Stomach (tissue), 8 donors: ENCODE measurements at regions not wholly inside any gene's neighbourhood (a gene's known extent, or its start where the extent isn't known, plus 50 kb on each side); places are given as distances from the start of the nearest gene placed in this dataset.
"Not testable (repeated sequence)": the region's sequence is repeated elsewhere in the genome, so short reads cannot be mapped to it uniquely, and the experiment has no call there.

Source experiments
- DNase-seq, 2 donors: peaks; one replicate each; pipeline versions ENCODE4 v3.0.0 to v3.0.0-alpha.2; 2013 to 2019
- H3K27ac ChIP-seq, 5 donors: fragments of 200-600 bp in 4 of 5; sonication (generic) in 4 of 5; one replicate each; pipeline ENCODE4 v1.5.1; 2013 to 2019; ENCODE audit warnings: mild to moderate bottlenecking in 1 of 5, moderate library complexity in 1 of 5
- H3K27me3 ChIP-seq, 3 donors: fragments of 200-600 bp; sonication (generic); one replicate each; pipeline ENCODE4 v1.5.1; 2017 to 2019; ENCODE audit warnings: mixed run types in 1 of 3
- H3K36me3 ChIP-seq, 4 donors: fragments of 200-600 bp; sonication (generic); 1 replicate in 3 of 4; 2 replicates in 1 of 4; pipeline ENCODE4 v1.5.1; 2016 to 2019
- H3K4me1 ChIP-seq, 4 donors: fragments of 200-600 bp; sonication (generic); one replicate each; pipeline ENCODE4 v1.5.1; 2016 to 2019
- H3K4me3 ChIP-seq, 4 donors: fragments of 200-600 bp; sonication (generic) in 3 of 4; one replicate each; pipeline ENCODE4 v1.5.1; 2016 to 2019; ENCODE audit warnings: mild to moderate bottlenecking in 1 of 4
- H3K9me3 ChIP-seq, 4 donors: fragments of 200-600 bp; sonication (generic); one replicate each; pipeline ENCODE4 v1.5.1; 2016 to 2019
- EP300 ChIP-seq: sonication (generic); formaldehyde crosslinking; IDR thresholded peaks from one replicate; pipeline ENCODE4 v1.6.1; 2017; ENCODE audit warnings: antibody characterized with exemption
- POLR2A ChIP-seq, 4 donors: fragments of 450-650 bp; IDR thresholded peaks; one replicate each; pipeline ENCODE4 v1.6.1; 2016; ENCODE audit warnings: antibody characterized with exemption in 4 of 4, control low read depth in 2 of 4, mild to moderate bottlenecking in 1 of 4, moderate library complexity in 1 of 4
- POLR2AphosphoS5 ChIP-seq, 3 donors: sonication (generic); formaldehyde crosslinking; IDR thresholded peaks; one replicate each; pipeline ENCODE4 v1.6.1; 2016; ENCODE audit warnings: antibody characterized with exemption in 3 of 3
- WGBS, 5 donors: extraction: QIAGEN DNeasy Blood & Tissue Kit in 3 of 5; methylation state at CpG; one replicate each; pipeline versions ENCODE4 v1.1.5 to v1.1.7; 2013 to 2018; 5-methylcytosine and 5-hydroxymethylcytosine counted together
- intact Hi-C: fragments of 100-400 bp; cut with DNase I; formaldehyde crosslinking; loops from one replicate; pipeline ENCODE4 v1.15.1; 2023; ENCODE audit warnings: low total_unique reads
- TF ChIP-seq, protein P1 (sequence below), 7 experiments: fragments of 450-650 bp in 4 of 7; fragments of 200-600 bp in 3 of 7; sonication (generic) in 3 of 7; IDR thresholded peaks; one replicate each; pipeline ENCODE4 v1.5.1; 2016 to 2019; ENCODE audit warnings: antibody characterized with exemption in 7 of 7, control low read depth in 2 of 7, mild to moderate bottlenecking in 1 of 7
- donor health status: healthy with polysubstance abuse.
- donor health status: Bipolar disorder and iron deficiency.
- donor health status: healthy.

DNA sequence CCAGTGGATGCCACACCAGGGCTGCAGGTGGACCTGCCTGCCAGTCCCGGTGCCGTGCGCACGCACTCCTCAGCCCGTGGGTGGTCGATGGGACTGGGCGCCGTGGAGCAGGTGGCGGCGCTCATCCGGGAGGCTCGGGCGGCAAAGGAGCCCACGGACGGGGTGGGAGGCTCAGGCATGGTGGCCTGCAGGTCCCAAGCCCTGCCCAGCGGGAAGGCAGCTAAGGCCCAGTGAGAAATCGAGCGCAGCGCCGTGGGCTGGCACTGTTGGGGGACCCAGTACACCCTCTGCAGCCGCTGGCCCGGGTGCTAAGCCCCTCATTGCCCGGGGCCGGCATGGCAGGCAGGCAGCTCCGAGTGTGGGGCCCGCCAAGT is 1171.8 kb upstream of the B3GALT2 start:
- H3K27ac ChIP-seq = no peak overlapping the region
- H3K36me3 ChIP-seq = no peaks in the 10 kb centered on the region
- H3K9me3 ChIP-seq = peaks cover 0 to 4% (median 0%) of the 10 kb centered on the region in 4 donors
- TF ChIP-seq, protein P1, sequence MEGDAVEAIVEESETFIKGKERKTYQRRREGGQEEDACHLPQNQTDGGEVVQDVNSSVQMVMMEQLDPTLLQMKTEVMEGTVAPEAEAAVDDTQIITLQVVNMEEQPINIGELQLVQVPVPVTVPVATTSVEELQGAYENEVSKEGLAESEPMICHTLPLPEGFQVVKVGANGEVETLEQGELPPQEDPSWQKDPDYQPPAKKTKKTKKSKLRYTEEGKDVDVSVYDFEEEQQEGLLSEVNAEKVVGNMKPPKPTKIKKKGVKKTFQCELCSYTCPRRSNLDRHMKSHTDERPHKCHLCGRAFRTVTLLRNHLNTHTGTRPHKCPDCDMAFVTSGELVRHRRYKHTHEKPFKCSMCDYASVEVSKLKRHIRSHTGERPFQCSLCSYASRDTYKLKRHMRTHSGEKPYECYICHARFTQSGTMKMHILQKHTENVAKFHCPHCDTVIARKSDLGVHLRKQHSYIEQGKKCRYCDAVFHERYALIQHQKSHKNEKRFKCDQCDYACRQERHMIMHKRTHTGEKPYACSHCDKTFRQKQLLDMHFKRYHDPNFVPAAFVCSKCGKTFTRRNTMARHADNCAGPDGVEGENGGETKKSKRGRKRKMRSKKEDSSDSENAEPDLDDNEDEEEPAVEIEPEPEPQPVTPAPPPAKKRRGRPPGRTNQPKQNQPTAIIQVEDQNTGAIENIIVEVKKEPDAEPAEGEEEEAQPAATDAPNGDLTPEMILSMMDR (IDR thresholded peaks at IDR 0.05) = no peak
- TF ChIP-seq EP300 = no peak
- TF ChIP-seq POLR2A (IDR thresholded peaks at IDR 0.05) = no peak
- no peak for TF ChIP-seq POLR2AphosphoS5 (IDR thresholded peaks at IDR 0.05)
- DNase-seq = no peak
- H3K4me3 ChIP-seq = no peak overlapping the region
- no peaks in the 10 kb centered on the region for H3K4me1 ChIP-seq
- no peaks in the 10 kb centered on the region for H3K27me3 ChIP-seq
- 93 to 98% (median 96%) methylated on average over 13 to 26 of the region's 26 CpGs; no CpG with 5 or more reads in 1 of the 5 donors for WGBS, 5 donors
- intact Hi-C loops = no loop called here

DNA sequence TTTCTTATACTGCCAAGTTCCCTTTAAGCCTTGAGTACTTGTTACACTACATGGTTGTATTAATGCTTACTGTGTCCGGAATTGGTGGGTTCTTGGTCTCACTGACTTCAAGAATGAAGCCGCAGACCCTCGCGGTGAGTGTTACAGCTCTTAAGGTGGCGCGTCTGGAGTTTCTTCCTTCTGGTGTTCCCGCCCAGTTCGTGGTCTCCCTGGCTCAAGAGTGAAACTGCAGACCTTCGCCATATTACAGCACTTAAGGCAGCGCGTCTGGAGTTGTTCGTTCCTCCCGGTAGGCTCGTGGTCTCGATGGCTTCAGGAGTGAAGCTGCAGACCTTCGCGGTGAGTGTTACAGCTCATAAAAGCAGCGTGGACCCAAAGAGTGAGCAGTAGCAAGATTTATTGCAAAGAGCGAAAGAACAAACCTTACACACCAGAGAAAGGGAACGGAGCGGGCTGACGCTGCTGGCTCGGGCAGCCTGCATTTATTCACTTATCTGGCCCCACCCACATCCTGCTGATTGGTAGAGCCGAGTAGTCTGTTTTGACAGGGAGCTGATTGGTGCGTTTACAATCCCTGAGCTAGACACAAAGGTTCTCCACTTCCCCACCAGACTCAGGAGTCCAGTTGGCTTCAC is 1171.3 kb upstream of the B3GALT2 start:
- DNase-seq, H3K36me3 ChIP-seq, H3K9me3 ChIP-seq, intact Hi-C loops, H3K27me3 ChIP-seq, H3K27ac ChIP-seq, H3K4me3 ChIP-seq, H3K4me1 ChIP-seq: not testable (repeated sequence)
- 89 to 95% (median 94%) methylated on average over 25 of the region's 25 CpGs for WGBS, 5 donors

DNA sequence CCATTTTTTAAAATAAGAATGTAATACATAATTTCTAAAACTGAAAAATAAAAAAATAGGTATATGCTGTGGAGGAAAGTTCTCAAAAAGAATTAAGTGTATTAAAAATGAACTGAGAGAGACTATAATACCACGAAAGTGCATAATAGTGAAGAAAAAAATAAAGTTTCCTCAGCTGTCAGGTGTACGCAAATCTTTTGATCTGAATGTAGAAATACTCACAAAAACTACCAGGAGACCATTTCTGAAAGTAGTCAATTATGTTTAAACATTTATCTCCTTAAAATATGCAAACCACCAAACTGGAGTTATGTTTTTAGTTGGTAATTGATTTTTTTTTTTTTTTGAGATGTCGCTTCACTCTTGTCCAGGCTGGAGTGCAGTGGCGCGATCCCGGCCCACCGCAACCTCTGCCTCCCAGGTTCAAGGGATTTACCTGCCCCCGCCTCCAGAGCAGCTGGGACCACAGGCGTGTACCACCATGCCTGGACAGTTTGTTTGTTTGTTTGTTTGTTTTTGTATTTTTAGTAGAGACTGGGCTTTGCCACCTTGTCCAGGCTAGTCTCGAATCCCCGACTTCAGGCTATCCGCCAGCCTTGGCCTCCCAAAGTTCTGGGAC is 1169.2 kb upstream of the B3GALT2 start:
- intact Hi-C loops = no loop called here
- no peaks in the 10 kb centered on the region for H3K27me3 ChIP-seq

DNA sequence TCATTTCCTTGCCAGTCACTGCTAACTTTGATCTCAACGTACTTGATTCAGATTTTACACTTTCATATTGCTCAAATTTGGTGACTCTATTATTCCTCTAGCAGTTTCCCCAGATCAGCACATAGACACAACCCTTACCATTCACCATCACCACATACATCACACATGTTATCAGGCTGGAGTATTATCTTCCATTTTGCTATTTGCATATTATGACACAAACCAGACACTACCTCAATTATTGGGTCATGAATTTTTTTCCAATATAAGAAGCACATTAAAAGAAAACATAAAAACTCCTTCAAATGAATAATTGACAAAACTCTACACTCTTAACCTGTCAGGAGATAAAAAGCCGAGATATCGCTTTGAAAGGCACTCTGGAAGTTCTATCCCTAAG is 1166.7 kb upstream of the B3GALT2 start:
- 76 to 80% (median 77%) methylated on average over 3 of the region's 3 CpGs for WGBS, 5 donors
- Histone ChIP-seq H3K9me3 (peaks cover 0 to 2% (median 0%) of the 10 kb centered on the region in 4 donors), H3K27ac (no peak overlapping the region)

More for the DNA sequence above, 1169.2 kb upstream of the B3GALT2 start:
- TF ChIP-seq POLR2A (IDR thresholded peaks at IDR 0.05) (no peak), EP300 (no peak), POLR2AphosphoS5 (IDR thresholded peaks at IDR 0.05) (no peak)
- TF ChIP-seq, protein P1 (IDR thresholded peaks at IDR 0.05) = no peak
- Histone ChIP-seq H3K4me1 (no peaks in the 10 kb centered on the region), H3K4me3 (no peak overlapping the region), H3K27ac (no peak overlapping the region), H3K9me3 (peaks cover 0 to 4% (median 0%) of the 10 kb centered on the region in 4 donors), H3K36me3 (no peaks in the 10 kb centered on the region)
- no peak for DNase-seq
- WGBS, 5 donors = 79 to 87% (median 82%) methylated on average over 12 of the region's 12 CpGs

More for the DNA sequence above, 1166.7 kb upstream of the B3GALT2 start:
- no peak for DNase-seq
- no peaks in the 10 kb centered on the region for H3K27me3 ChIP-seq
- intact Hi-C loops = no loop called here
- no peaks in the 10 kb centered on the region for H3K36me3 ChIP-seq
- H3K4me3 ChIP-seq = no peak overlapping the region
- no peaks in the 10 kb centered on the region for H3K4me1 ChIP-seq
- TF ChIP-seq EP300 (no peak), POLR2AphosphoS5 (IDR thresholded peaks at IDR 0.05) (no peak), POLR2A (IDR thresholded peaks at IDR 0.05) (no peak)
- TF ChIP-seq, protein P1 (IDR thresholded peaks at IDR 0.05) = no peak
